ENCODE measurements at regions not wholly inside any gene's neighbourhood (a gene's known extent, or its start where the extent isn't known, plus 50 kb on each side); places are given as distances from the start of the nearest gene placed in this dataset.

GRCh38 chr16:9188721-9189120 is 97.3 kb downstream of the HAPSTR1 start:
- DNase-seq (ENCODE audit: low spot score): no peak
- TF ChIP-seq CTCF (IDR thresholded peaks at IDR 0.05): no peak
- ATAC-seq (ENCODE audit: low FRiP score): no peak

- DNase-seq (ENCODE audit: low spot score) (no peak), ATAC-seq (ENCODE audit: low FRiP score) (no peak)
- no peak for TF ChIP-seq CTCF (IDR thresholded peaks at IDR 0.05)
Observed at GRCh38 chr16:9191274-9191850, 99.9 kb downstream of the HAPSTR1 start.

GRCh38 chr16:9192746-9193145 is 101.3 kb downstream of the HAPSTR1 start:
- DNase-seq (ENCODE audit: low spot score): no peak
- no peak for TF ChIP-seq CTCF (IDR thresholded peaks at IDR 0.05)
- ATAC-seq (ENCODE audit: low FRiP score): no peak

- ATAC-seq (ENCODE audit: low FRiP score) (no peak), DNase-seq (ENCODE audit: low spot score) (no peak)
- TF ChIP-seq CTCF (IDR thresholded peaks at IDR 0.05): no peak
Observed at GRCh38 chr16:9195287-9195686, 103.8 kb downstream of the HAPSTR1 start.

DNA sequence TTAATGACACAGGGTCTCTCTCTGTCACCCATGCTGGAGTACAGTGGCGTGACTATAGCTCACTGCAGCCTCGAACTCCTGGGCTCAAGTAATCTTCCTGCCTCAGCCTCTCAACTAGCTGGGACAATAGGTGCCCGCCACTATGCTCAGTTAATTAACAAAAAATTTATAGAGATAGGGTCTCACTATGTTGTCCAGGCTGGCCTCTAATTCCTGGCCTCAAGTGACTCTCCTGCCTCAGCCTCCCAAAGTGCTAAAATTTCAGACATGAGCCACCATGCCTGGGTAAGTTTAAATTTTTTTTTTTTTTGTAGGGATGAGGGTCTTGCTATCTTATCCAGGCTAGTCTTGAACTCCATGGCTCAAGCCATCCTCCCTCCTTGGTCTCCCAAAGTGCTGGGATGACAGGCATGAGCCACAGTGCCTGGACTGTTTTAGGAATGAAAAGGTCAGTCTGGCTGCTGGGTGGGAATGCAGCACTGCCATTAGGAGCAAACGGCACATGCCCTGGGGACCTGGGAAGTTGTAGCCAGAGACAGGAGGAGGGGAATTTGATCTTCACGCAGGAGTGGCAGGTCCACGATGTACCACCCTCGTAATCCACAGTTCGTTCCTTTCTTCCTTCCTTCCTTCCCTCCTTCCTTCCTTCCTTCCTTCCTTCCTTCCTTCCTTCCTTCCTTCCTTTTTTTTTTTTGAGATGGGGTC is 106.7 kb downstream of the HAPSTR1 start:
- no peak for DNase-seq (ENCODE audit: low spot score)
- no peak for TF ChIP-seq CTCF (IDR thresholded peaks at IDR 0.05)
- no peak for ATAC-seq (ENCODE audit: low FRiP score)

DNA sequence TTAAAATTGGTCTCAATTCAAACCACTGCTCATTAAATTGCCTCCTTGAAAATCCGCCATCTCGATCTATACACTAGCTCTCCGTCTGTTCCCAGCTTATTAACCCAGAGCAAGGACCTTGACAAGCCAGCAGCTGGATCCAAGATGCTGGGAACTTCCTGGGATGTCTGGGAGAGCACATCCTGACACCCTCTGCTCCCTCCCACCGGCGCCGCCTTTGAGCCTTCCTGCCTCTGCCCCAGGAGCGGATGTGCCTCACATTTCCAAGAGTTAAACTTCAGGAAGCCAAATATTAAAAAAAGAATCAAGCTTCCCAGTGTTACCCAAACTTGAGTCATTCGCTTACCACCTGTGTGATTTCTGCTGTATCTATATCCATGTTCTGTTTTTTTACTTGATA is 107.9 kb downstream of the HAPSTR1 start:
- no peak for TF ChIP-seq CTCF (IDR thresholded peaks at IDR 0.05)
- ATAC-seq (ENCODE audit: low FRiP score) (no peak), DNase-seq (ENCODE audit: low spot score) (no peak)

DNA sequence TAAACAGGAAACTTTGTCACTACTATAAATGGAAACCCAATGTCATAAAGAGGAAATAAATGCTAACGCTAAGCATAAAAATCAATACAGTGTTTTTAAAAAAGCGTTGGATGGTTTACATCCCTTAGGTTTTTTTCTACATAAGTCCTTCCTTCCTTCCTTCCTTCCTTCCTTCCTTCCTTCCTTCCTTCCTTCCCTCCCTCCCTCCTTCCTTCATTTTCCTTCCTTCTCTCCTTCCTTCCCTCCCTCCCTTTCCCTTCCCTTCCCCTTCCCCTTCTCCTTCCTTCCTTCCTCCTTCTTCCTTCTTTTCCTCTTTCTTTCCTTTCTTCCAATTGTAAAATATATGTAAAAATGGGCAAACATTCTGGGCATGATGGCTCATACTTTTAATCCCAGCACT is 108.3 kb downstream of the HAPSTR1 start:
- TF ChIP-seq CTCF (IDR thresholded peaks at IDR 0.05): no peak
- DNase-seq (ENCODE audit: low spot score): no peak
- ATAC-seq (ENCODE audit: low FRiP score): no peak

Measured in omental fat pad (tissue), 3 donors.